Fibroblast of lung (primary cell): ENCODE measurements at regions not wholly inside any gene's neighbourhood (a gene's known extent, or its start where the extent isn't known, plus 50 kb on each side); places are given as distances from the start of the nearest gene placed in this dataset.

Experiments
- DNase-seq, 2 donors: peaks; one replicate each; pipeline versions ENCODE4 v3.0.0 to v3.0.0-alpha.2; 2010; ENCODE audit warnings: low read depth in 2 of 2
- H2AFZ ChIP-seq: 2 replicates; pipeline ENCODE4 v1.5.1; 2012; ENCODE audit warnings: low read length, control low read depth, inconsistent platforms
- H3K27ac ChIP-seq: 2 replicates; pipeline ENCODE4 v1.5.1; 2011; ENCODE audit warnings: low read length, control low read depth; ENCODE audit not compliant: insufficient read depth
- H3K27me3 ChIP-seq: 2 replicates; pipeline ENCODE4 v1.5.1; 2011; ENCODE audit warnings: mild to moderate bottlenecking, low read length; ENCODE audit not compliant: control insufficient read depth, insufficient read depth
- H3K36me3 ChIP-seq: 2 replicates; pipeline ENCODE4 v1.5.1; 2011; ENCODE audit warnings: low read length; ENCODE audit not compliant: control insufficient read depth, insufficient read depth
- H3K4me1 ChIP-seq: 2 replicates; pipeline ENCODE4 v1.5.1; 2011; ENCODE audit warnings: low read length; ENCODE audit not compliant: control insufficient read depth, insufficient read depth; ENCODE audit errors: extremely low read depth
- H3K4me2 ChIP-seq: 2 replicates; pipeline ENCODE4 v1.5.1; 2011; ENCODE audit warnings: low read length, control low read depth; ENCODE audit not compliant: insufficient read depth; ENCODE audit errors: extremely low read depth
- H3K4me3 ChIP-seq, 4 experiments: fragments of 200-600 bp in 1 of 4; sonication (generic) in 1 of 4; replicated peaks in 1 of 4; 2 replicates each; pipeline ENCODE4 v1.5.1; 2011 to 2016; ENCODE audit warnings: low read length in 4 of 4, low read depth in 3 of 4, mild to moderate bottlenecking in 3 of 4, control low read depth in 2 of 4, inconsistent platforms in 1 of 4, mixed read lengths in 1 of 4; ENCODE audit not compliant: insufficient read depth in 1 of 4; ENCODE audit errors: control extremely low read depth in 1 of 4
- H3K79me2 ChIP-seq: 2 replicates; pipeline ENCODE4 v1.5.1; 2012; ENCODE audit warnings: mild to moderate bottlenecking, low read length, inconsistent platforms; ENCODE audit not compliant: control insufficient read depth, insufficient read depth
- H3K9ac ChIP-seq: 2 replicates; pipeline ENCODE4 v1.5.1; 2011; ENCODE audit warnings: mild to moderate bottlenecking, low read length, control low read depth; ENCODE audit not compliant: insufficient read depth
- H3K9me3 ChIP-seq: 2 replicates; pipeline ENCODE4 v1.5.1; 2012; ENCODE audit warnings: low read depth, low read length; ENCODE audit not compliant: control insufficient read depth, insufficient read depth
- H4K20me1 ChIP-seq: 2 replicates; pipeline ENCODE4 v1.5.1; 2011; ENCODE audit warnings: low read length; ENCODE audit not compliant: control insufficient read depth, insufficient read depth; ENCODE audit errors: extremely low read depth
- EZH2 ChIP-seq: IDR thresholded peaks from 2 replicates; pipeline ENCODE4 v1.5.1; 2012; ENCODE audit warnings: low read length, control low read depth, mild to moderate bottlenecking; ENCODE audit errors: missing control alignments
- TF ChIP-seq, protein P1 (sequence below), 2 donors: IDR thresholded peaks in 1 of 2; conservative IDR thresholded peaks in 1 of 2; 1 replicate in 1 of 2; 2 replicates in 1 of 2; pipeline ENCODE4 v1.5.1; 2011 to 2012; ENCODE audit warnings: low read length in 2 of 2, control low read depth in 1 of 2, inconsistent platforms in 1 of 2, low read depth in 1 of 2, mild to moderate bottlenecking in 1 of 2

DNA sequence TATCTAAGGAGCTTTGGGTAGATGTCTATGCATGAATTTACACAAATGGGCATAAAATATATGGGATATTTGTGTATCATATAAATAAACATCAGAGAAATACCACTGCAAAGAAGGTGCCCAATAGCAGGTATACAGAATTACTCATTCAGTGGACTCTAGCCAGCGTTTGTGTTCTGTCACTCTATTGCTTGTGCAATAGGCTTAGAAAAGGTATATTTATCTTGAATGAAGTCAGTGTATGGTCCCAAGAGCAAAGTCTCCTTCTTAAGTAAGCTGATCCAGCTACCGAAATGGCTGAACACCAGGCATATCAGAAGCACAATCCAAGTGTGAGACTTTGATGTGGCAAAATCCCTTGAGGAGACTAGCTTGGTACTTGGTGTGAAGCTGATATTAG is 1058.4 kb downstream of the SORCS1 start:
- Histone ChIP-seq H3K27ac (no peak overlapping the region), H3K79me2 (no peaks in the 10 kb centered on the region), H3K27me3 (no peaks in the 10 kb centered on the region), H3K9me3 (no peaks in the 10 kb centered on the region), H3K36me3 (no peaks in the 10 kb centered on the region), H4K20me1 (no peaks in the 10 kb centered on the region), H2AFZ (no peak overlapping the region), H3K9ac (no peak overlapping the region), H3K4me3 (no peak overlapping the region), H3K4me2 (no peak overlapping the region), H3K4me1 (no peaks in the 10 kb centered on the region)
- TF ChIP-seq, protein P1, sequence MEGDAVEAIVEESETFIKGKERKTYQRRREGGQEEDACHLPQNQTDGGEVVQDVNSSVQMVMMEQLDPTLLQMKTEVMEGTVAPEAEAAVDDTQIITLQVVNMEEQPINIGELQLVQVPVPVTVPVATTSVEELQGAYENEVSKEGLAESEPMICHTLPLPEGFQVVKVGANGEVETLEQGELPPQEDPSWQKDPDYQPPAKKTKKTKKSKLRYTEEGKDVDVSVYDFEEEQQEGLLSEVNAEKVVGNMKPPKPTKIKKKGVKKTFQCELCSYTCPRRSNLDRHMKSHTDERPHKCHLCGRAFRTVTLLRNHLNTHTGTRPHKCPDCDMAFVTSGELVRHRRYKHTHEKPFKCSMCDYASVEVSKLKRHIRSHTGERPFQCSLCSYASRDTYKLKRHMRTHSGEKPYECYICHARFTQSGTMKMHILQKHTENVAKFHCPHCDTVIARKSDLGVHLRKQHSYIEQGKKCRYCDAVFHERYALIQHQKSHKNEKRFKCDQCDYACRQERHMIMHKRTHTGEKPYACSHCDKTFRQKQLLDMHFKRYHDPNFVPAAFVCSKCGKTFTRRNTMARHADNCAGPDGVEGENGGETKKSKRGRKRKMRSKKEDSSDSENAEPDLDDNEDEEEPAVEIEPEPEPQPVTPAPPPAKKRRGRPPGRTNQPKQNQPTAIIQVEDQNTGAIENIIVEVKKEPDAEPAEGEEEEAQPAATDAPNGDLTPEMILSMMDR (conservative IDR thresholded peaks at IDR 0.05 in 1 of 2, IDR thresholded peaks at IDR 0.05 in 1 of 2; ENCODE audit: low read depth in 1 of 2, low read length in 2 of 2): no peak
- no peak for DNase-seq

DNA sequence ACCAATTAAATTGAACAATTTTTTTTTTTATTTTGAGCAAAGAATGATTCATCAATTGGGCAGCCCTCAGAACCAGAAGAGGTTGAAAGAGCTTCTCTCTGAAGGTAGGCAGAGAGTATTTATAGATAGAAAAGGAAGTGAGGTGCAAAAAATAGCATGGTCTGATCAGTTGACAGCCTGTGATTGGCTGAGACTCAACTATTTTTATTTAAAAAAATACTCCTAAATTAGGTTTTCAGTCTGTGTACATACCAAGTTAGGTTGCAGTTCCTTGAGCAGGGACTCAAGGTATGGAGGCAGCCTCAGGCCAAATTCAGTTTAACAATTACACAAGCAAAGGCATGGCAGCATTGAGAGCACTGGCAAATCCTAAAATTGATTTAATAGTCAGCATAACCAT is 1074.7 kb downstream of the SORCS1 start:
- Histone ChIP-seq H3K27ac (no peak overlapping the region), H3K36me3 (no peaks in the 10 kb centered on the region), H3K9me3 (no peaks in the 10 kb centered on the region), H3K4me2 (no peak overlapping the region), H3K4me3 (no peak overlapping the region), H3K79me2 (no peaks in the 10 kb centered on the region), H3K4me1 (no peaks in the 10 kb centered on the region), H3K9ac (no peak overlapping the region), H2AFZ (no peak overlapping the region), H4K20me1 (no peaks in the 10 kb centered on the region), H3K27me3 (no peaks in the 10 kb centered on the region)
- DNase-seq: no peak
- TF ChIP-seq EZH2: no peak
- TF ChIP-seq, protein P1 (conservative IDR thresholded peaks at IDR 0.05 in 1 of 2, IDR thresholded peaks at IDR 0.05 in 1 of 2; ENCODE audit: low read depth in 1 of 2, low read length in 2 of 2): no peak

DNA sequence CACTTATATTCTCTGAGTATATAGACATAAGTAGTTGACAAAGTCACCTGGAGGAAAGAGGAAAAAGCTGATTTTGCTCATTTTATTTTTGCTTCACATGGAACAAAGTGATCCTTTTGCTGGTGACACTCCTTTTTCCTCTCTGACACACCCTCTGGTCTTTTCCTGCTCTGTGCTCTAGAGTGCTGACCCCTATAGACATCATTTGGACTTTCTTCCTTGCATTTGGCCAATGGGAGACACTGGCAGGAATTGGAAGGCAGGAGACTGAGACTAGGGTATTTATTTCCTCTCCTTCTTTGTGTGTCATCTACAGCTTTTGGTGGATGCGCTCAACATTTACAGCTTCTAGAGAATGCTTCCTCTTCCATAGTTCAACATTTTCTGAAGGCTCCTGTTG is 1078.1 kb downstream of the SORCS1 start:
- Histone ChIP-seq H3K9me3 (no peaks in the 10 kb centered on the region), H2AFZ (no peak overlapping the region), H3K79me2 (no peaks in the 10 kb centered on the region), H3K36me3 (no peaks in the 10 kb centered on the region), H3K4me1 (no peaks in the 10 kb centered on the region), H3K27me3 (no peaks in the 10 kb centered on the region), H3K4me3 (no peak overlapping the region), H3K9ac (no peak overlapping the region), H3K27ac (no peak overlapping the region), H3K4me2 (no peak overlapping the region), H4K20me1 (no peaks in the 10 kb centered on the region)
- DNase-seq: no peak
- TF ChIP-seq, protein P1 (conservative IDR thresholded peaks at IDR 0.05 in 1 of 2, IDR thresholded peaks at IDR 0.05 in 1 of 2; ENCODE audit: low read depth in 1 of 2, low read length in 2 of 2): no peak
- no peak for TF ChIP-seq EZH2
